AG10803 (cell line): ENCODE measurements at regions not wholly inside any gene's neighbourhood (a gene's known extent, or its start where the extent isn't known, plus 50 kb on each side); places are given as distances from the start of the nearest gene placed in this dataset.

ENCODE experiments used
- DNase-seq: peaks from one replicate; pipeline ENCODE4 v3.0.0; 2010; ENCODE audit warnings: low read depth
- H3K4me3 ChIP-seq: 2 replicates; pipeline ENCODE4 v1.5.1; 2011; ENCODE audit warnings: mild to moderate bottlenecking, low read length, control low read depth
- TF ChIP-seq, protein P1 (sequence below): conservative IDR thresholded peaks from 2 replicates; pipeline ENCODE4 v1.5.1; 2011; ENCODE audit warnings: mild to moderate bottlenecking, low read length, control low read depth, inconsistent platforms

DNA sequence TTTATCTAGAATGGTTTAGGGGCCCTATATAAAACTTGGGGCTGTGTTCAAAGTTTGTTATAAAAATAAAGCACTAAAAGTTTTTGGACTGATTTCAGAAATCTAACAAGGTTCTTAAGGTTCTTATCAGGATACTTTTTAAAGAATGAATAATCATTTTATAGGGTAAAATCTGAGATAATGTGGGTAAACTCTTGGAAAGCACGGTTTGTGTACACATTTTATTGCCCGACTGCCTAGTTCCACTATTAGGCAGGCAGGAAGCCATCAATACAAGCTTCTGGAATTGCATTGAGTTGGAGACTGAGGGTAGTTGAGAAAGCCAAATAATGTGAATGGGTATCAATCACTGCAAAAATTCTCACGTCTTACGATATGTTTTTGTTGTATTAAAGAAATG is 331.0 kb upstream of the PITX2 start:
- no peak for DNase-seq
- H3K4me3 ChIP-seq = no peak overlapping the region
- TF ChIP-seq, protein P1, sequence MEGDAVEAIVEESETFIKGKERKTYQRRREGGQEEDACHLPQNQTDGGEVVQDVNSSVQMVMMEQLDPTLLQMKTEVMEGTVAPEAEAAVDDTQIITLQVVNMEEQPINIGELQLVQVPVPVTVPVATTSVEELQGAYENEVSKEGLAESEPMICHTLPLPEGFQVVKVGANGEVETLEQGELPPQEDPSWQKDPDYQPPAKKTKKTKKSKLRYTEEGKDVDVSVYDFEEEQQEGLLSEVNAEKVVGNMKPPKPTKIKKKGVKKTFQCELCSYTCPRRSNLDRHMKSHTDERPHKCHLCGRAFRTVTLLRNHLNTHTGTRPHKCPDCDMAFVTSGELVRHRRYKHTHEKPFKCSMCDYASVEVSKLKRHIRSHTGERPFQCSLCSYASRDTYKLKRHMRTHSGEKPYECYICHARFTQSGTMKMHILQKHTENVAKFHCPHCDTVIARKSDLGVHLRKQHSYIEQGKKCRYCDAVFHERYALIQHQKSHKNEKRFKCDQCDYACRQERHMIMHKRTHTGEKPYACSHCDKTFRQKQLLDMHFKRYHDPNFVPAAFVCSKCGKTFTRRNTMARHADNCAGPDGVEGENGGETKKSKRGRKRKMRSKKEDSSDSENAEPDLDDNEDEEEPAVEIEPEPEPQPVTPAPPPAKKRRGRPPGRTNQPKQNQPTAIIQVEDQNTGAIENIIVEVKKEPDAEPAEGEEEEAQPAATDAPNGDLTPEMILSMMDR = no peak

DNA sequence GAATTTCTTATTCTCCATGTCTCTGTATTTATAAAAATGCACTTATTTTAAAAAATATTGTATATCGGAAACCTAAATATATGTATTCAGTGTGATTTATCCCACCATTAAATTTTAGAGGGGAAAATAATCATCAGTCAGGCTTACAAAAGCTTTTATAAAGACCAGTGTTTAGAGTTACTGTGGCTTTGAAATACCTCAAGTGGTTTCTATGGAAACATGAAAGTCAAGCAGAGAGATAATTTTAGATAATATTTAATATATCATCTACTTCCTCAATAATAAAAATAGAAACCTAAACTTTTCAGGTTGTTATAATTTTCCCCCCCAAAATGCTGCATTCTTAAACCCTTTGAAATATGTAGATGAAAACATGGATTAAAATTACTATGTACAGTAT is 332.9 kb upstream of the PITX2 start:
- no peak overlapping the region for H3K4me3 ChIP-seq
- TF ChIP-seq, protein P1 = no peak
- no peak for DNase-seq

DNA sequence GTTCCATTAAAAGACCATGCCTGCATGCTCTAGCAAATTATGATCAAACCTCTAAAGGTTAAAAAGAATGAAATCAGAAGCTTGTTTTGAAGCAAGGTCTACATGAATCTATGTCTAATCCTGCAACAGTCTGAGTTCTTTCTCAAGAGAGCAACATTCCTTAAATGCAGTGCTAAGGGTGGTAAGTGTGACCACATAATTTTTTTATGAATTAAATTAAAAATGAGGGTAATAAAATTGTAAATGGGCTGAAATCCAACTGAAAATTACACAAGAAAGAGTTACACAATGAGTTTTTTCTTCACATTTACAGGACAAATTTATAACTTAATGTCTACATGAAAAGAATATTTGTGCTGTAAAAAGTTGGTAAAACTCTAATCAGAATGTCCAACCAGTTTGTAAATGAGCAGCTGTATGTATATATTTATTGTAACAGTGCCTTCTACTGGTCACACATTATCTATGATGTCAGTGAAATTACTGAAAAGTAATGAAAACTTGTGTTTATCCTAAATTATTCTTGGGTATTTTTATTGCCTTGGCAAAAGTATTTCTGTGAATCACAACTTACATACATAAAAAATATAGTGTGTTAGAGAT is 336.3 kb upstream of the PITX2 start:
- DNase-seq = peak; percentile 62
- TF ChIP-seq, protein P1 = peak; percentile 50
- no peak overlapping the region for H3K4me3 ChIP-seq

DNA sequence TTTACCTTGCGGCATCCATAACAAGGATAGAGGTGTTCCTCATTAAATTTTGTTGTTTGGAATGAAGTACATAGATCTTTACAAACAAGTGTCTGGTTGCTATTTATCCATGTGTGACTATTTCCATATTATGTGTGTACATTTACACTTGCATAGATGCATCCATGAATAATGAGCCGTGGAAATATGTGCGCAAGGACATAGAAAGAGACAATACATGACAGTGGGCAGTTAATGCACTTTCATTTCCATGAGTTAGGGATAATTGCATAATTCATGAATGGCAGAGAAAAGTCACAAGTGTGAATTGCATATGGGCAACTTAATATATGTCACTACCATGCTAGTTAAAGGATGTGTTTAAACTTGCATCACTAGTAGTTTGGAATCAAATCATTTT is 338.2 kb upstream of the PITX2 start:
- no peak overlapping the region for H3K4me3 ChIP-seq
- no peak for DNase-seq
- TF ChIP-seq, protein P1 = no peak

DNA sequence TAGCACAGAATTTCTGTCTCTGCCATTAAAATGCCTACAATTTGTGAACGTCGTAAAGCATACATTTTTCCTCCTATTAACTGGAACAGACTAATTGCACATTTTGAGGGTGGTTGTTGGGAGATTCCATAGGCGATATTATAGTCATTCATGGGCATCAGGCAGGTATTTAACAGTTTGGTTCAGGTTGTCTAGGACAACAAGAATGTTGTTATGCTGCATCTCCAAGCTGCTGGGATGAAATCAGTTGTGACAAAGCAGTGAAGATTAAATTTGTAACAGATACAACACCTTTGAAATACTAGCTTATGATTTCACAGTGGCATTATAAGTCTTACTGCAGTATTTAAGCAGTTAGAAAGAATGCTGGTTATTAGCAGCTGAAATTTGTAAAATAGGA is 339.7 kb upstream of the PITX2 start:
- TF ChIP-seq, protein P1 = no peak
- no peak overlapping the region for H3K4me3 ChIP-seq
- no peak for DNase-seq

DNA sequence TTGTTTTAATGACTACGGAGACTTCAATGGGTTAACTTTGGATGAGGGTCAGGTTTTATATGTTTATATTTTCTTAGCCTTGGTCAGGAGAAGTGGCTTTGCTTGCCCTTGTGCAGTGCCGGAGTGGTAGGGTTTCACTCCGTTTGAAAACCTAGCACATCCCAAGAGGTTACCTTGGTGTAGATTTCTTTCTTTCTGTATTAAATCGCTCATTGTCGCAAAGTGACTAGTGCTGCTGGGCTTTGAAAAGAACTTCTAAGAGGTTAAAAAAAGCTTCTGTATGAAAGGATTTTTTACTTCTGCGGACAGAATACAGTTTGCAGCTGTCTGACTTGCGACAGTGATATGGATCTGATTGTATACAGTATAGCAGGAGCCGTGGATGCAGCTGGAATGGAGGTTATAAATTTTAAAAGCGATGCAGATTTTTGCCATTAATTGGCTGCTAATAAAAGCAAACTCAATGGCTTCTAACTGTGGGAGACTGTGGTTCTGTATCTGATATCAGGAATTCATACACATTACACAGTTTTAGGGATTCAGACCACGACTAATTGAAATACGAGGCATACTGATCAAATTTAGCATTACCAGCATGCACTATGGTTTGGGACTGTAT is 340.9 kb upstream of the PITX2 start:
- TF ChIP-seq, protein P1 = no peak
- no peak overlapping the region for H3K4me3 ChIP-seq
- DNase-seq = no peak

DNA sequence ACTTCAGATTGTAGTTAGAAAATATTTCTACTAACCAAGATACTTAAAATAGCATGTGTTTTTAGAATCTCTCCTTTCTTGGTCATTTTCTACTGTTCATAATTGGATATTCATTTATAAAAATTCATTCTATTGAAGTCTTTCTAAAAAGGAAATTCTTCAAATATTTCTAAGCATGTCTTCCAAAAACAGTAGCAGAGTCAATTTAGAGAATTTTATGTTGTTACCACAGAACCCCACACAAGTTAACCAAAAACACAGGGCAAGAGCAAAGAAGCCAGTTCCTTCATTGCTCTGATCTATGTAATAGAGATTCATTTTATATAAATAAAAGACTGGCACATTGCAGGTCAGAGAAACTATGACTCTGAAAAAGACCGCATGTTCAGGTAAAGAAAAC is 345.1 kb upstream of the PITX2 start:
- TF ChIP-seq, protein P1 = no peak
- peak; percentile 52 for DNase-seq
- H3K4me3 ChIP-seq = no peak overlapping the region
